Trophoblast cell (in vitro differentiated cells and primary cell): ENCODE measurements at regions not wholly inside any gene's neighbourhood (a gene's known extent, or its start where the extent isn't known, plus 50 kb on each side); places are given as distances from the start of the nearest gene placed in this dataset.
A peak's percentile ranks its signal among the peaks of the same experiment; 100 is the strongest.
"Not testable (repeated sequence)": the region's sequence is repeated elsewhere in the genome, so short reads cannot be mapped to it uniquely, and the experiment has no call there.

Experiments
- DNase-seq, 2 donors: peaks; one replicate each; pipeline ENCODE4 v3.0.0-alpha.2; 2016
- H2AFZ ChIP-seq: 2 replicates; pipeline ENCODE4 v1.6.1; 2013; ENCODE audit warnings: low read length, moderate library complexity, mild to moderate bottlenecking; ENCODE audit not compliant: insufficient read depth, poor library complexity
- H2AK5ac ChIP-seq: 2 replicates; pipeline ENCODE4 v1.6.1; 2013; ENCODE audit warnings: mild to moderate bottlenecking, low read length
- H2BK120ac ChIP-seq: 2 replicates; pipeline ENCODE4 v1.6.1; 2013; ENCODE audit warnings: low read length, mild to moderate bottlenecking, moderate library complexity; ENCODE audit not compliant: insufficient read depth, poor library complexity
- H2BK12ac ChIP-seq: 2 replicates; pipeline ENCODE4 v1.6.1; 2013; ENCODE audit warnings: mild to moderate bottlenecking, low read length, moderate library complexity
- H2BK5ac ChIP-seq: 2 replicates; pipeline ENCODE4 v1.6.1; 2013; ENCODE audit warnings: low read length, low read depth, moderate library complexity, mild to moderate bottlenecking; ENCODE audit not compliant: poor library complexity
- H3K14ac ChIP-seq: 2 replicates; pipeline ENCODE4 v1.6.1; 2013; ENCODE audit warnings: mild to moderate bottlenecking, low read length
- H3K18ac ChIP-seq: 2 replicates; pipeline ENCODE4 v1.6.1; 2013; ENCODE audit warnings: mild to moderate bottlenecking, low read length
- H3K23ac ChIP-seq: 2 replicates; pipeline ENCODE4 v1.6.1; 2013; ENCODE audit warnings: low read length
- H3K27ac ChIP-seq: 2 replicates; pipeline ENCODE4 v1.5.1; 2013; ENCODE audit warnings: low read depth, mild to moderate bottlenecking, inconsistent platforms, low read length, moderate library complexity
- H3K27me3 ChIP-seq: 2 replicates; pipeline ENCODE4 v1.6.1; 2013; ENCODE audit warnings: inconsistent platforms, mild to moderate bottlenecking, low read length, moderate library complexity; ENCODE audit not compliant: insufficient read depth
- H3K36me3 ChIP-seq, 2 experiments: 1 replicate in 1 of 2; 2 replicates in 1 of 2; pipeline ENCODE4 v1.6.1; 2013; ENCODE audit warnings: low read length in 2 of 2, mild to moderate bottlenecking in 2 of 2, moderate library complexity in 1 of 2; ENCODE audit not compliant: insufficient read depth in 2 of 2, control insufficient read depth in 1 of 2
- H3K4ac ChIP-seq: 2 replicates; pipeline ENCODE4 v1.6.1; 2013; ENCODE audit warnings: low read depth, mild to moderate bottlenecking, low read length, moderate library complexity
- H3K4me1 ChIP-seq, 2 experiments: 1 replicate in 1 of 2; 2 replicates in 1 of 2; pipeline ENCODE4 v1.6.1; 2013; ENCODE audit warnings: low read length in 2 of 2, mild to moderate bottlenecking in 2 of 2, moderate library complexity in 1 of 2; ENCODE audit not compliant: insufficient read depth in 2 of 2, control insufficient read depth in 1 of 2
- H3K4me2 ChIP-seq: 2 replicates; pipeline ENCODE4 v1.6.1; 2013; ENCODE audit warnings: inconsistent platforms, mild to moderate bottlenecking, low read length, moderate library complexity
- H3K4me3 ChIP-seq: 2 replicates; pipeline ENCODE4 v1.5.1; 2013; ENCODE audit warnings: mild to moderate bottlenecking, low read depth, low read length, inconsistent platforms
- H3K79me1 ChIP-seq: one replicate; pipeline ENCODE4 v1.6.1; 2013; ENCODE audit warnings: low read length
- H3K79me2 ChIP-seq: 2 replicates; pipeline ENCODE4 v1.6.1; 2013; ENCODE audit warnings: low read length, mild to moderate bottlenecking; ENCODE audit not compliant: control insufficient read depth, insufficient read depth, poor library complexity
- H3K9ac ChIP-seq: 2 replicates; pipeline ENCODE4 v1.6.1; 2013; ENCODE audit warnings: mild to moderate bottlenecking, low read length
- H3K9me3 ChIP-seq: 2 replicates; pipeline ENCODE4 v1.6.1; 2013; ENCODE audit warnings: low read depth, mild to moderate bottlenecking, control low read depth, inconsistent platforms, low read length; ENCODE audit not compliant: insufficient read depth
- H4K12ac ChIP-seq: 2 replicates; pipeline ENCODE4 v1.6.1; 2013; ENCODE audit warnings: low read depth, mild to moderate bottlenecking, low read length, moderate library complexity
- H4K8ac ChIP-seq: 2 replicates; pipeline ENCODE4 v1.6.1; 2013; ENCODE audit warnings: low read depth, mild to moderate bottlenecking, low read length, moderate library complexity
- H4K91ac ChIP-seq: one replicate; pipeline ENCODE4 v1.6.1; 2013; ENCODE audit warnings: low read depth, mild to moderate bottlenecking, low read length, moderate library complexity
- WGBS: extraction: QIAGEN DNeasy Blood & Tissue Kit; methylation state at CpG from one replicate; pipeline ENCODE4 v1.1.7; 2013; ENCODE audit warnings: missing lambda C conversion rate; ENCODE audit not compliant: insufficient read length, insufficient coverage; ENCODE audit errors: extremely low coverage; 5-methylcytosine and 5-hydroxymethylcytosine counted together

GRCh38 chr2:89851583-89851905 lies 1160.1 kb downstream of the RPIA start:
- H3K9me3 ChIP-seq, result peaks cover 14% of the 10 kb centered on the region
- H2BK120ac ChIP-seq, result no peak overlapping the region
- H3K18ac ChIP-seq, result no peak overlapping the region
- H3K79me1 ChIP-seq, result no peaks in the 10 kb centered on the region
- DNase-seq, result no peak
- H3K14ac ChIP-seq, result no peak overlapping the region
- no peak overlapping the region for H4K8ac ChIP-seq
- H3K27ac ChIP-seq, result no peak overlapping the region
- H3K27me3 ChIP-seq, result no peaks in the 10 kb centered on the region
- H3K4ac ChIP-seq, result no peak overlapping the region
- no peaks in the 10 kb centered on the region for H3K79me2 ChIP-seq
- H2AFZ ChIP-seq, result no peak overlapping the region
- H3K9ac ChIP-seq, result peak overlapping the region; percentile 45
- H2AK5ac ChIP-seq, result no peak overlapping the region
- H3K4me1 ChIP-seq, result no peaks in the 10 kb centered on the region
- H3K23ac ChIP-seq, result no peak overlapping the region
- no peak overlapping the region for H4K12ac ChIP-seq
- no peak overlapping the region for H4K91ac ChIP-seq
- no peaks in the 10 kb centered on the region for H3K36me3 ChIP-seq
- no peak overlapping the region for H2BK5ac ChIP-seq
- no peak overlapping the region for H3K4me3 ChIP-seq
- H3K4me2 ChIP-seq, result no peak overlapping the region
- no CpG with 5 or more reads among the region's 1 CpG for WGBS
- no peak overlapping the region for H2BK12ac ChIP-seq

GRCh38 chr2:89853427-89853826 lies 1162.0 kb downstream of the RPIA start:
- not testable (repeated sequence) for H3K79me2 ChIP-seq, H3K18ac ChIP-seq, H3K4me2 ChIP-seq, H3K9ac ChIP-seq, H3K79me1 ChIP-seq, H3K36me3 ChIP-seq, H4K91ac ChIP-seq, H2BK12ac ChIP-seq, H3K27ac ChIP-seq, H3K14ac ChIP-seq, H2AFZ ChIP-seq, H3K27me3 ChIP-seq, H3K4me1 ChIP-seq, H4K8ac ChIP-seq, H3K4me3 ChIP-seq, H2BK120ac ChIP-seq, H2BK5ac ChIP-seq, H4K12ac ChIP-seq, H3K4ac ChIP-seq, H2AK5ac ChIP-seq, H3K23ac ChIP-seq, DNase-seq
- no CpG with 5 or more reads among the region's 1 CpG for WGBS
- peaks cover 12% of the 10 kb centered on the region for H3K9me3 ChIP-seq

DNA sequence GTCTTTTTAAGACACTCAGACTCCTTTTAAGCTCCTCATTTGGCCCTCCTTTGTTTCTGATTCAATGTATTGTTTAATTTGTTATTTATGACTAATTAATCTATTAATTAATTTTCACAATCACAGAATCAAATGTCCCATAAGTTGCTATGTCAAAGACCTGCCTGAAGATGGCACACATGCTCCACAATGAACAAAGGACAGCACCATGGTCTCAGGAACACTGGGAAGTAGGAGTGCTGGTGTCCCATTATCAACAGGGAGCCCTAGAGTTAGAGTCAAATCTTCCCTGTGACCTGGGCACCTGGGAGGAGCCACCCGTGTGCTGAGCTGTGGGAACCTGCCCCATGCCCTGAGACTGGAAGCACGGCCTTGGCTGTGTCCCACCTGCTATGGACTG lies 1164.3 kb downstream of the RPIA start:
- not testable (repeated sequence) for H2BK120ac ChIP-seq, H3K4me2 ChIP-seq, H3K4me3 ChIP-seq, H3K9me3 ChIP-seq, H3K36me3 ChIP-seq, H2AK5ac ChIP-seq, H3K18ac ChIP-seq, H3K27ac ChIP-seq, H3K23ac ChIP-seq, H2AFZ ChIP-seq, H3K79me2 ChIP-seq, H3K27me3 ChIP-seq, H3K4me1 ChIP-seq, H2BK12ac ChIP-seq, DNase-seq, H4K91ac ChIP-seq, H3K4ac ChIP-seq, H2BK5ac ChIP-seq, H3K9ac ChIP-seq, H3K79me1 ChIP-seq, H3K14ac ChIP-seq, H4K12ac ChIP-seq, H4K8ac ChIP-seq
- WGBS, result no CpG with 5 or more reads among the region's 2 CpGs

- not testable (repeated sequence) for H4K12ac ChIP-seq, H3K9me3 ChIP-seq, H4K8ac ChIP-seq, H3K4ac ChIP-seq, H3K79me2 ChIP-seq, H2BK12ac ChIP-seq, H3K36me3 ChIP-seq, DNase-seq, H3K4me2 ChIP-seq, H2AFZ ChIP-seq, H3K27me3 ChIP-seq, H3K79me1 ChIP-seq, H3K4me3 ChIP-seq, H3K27ac ChIP-seq, H3K18ac ChIP-seq, H2BK5ac ChIP-seq, H3K9ac ChIP-seq, H2BK120ac ChIP-seq, H3K4me1 ChIP-seq, H2AK5ac ChIP-seq, H3K14ac ChIP-seq, H3K23ac ChIP-seq, H4K91ac ChIP-seq
- WGBS, result no CpG with 5 or more reads among the region's 7 CpGs
These were observed 1164.8 kb downstream of the RPIA start for GRCh38 chr2:89856305-89856704.

GRCh38 chr2:89862164-89862563 lies 1170.7 kb downstream of the RPIA start:
- H4K8ac ChIP-seq, H3K9me3 ChIP-seq, H3K4ac ChIP-seq, H2BK5ac ChIP-seq, H2AK5ac ChIP-seq, H3K9ac ChIP-seq, DNase-seq, H3K23ac ChIP-seq, H3K36me3 ChIP-seq, H2BK12ac ChIP-seq, H3K4me2 ChIP-seq, H3K27ac ChIP-seq, H3K4me3 ChIP-seq, H3K79me1 ChIP-seq, H3K14ac ChIP-seq, H2AFZ ChIP-seq, H3K27me3 ChIP-seq, H2BK120ac ChIP-seq, H4K12ac ChIP-seq, H3K18ac ChIP-seq, H4K91ac ChIP-seq, H3K79me2 ChIP-seq, H3K4me1 ChIP-seq: not testable (repeated sequence)
- WGBS, result no CpG with 5 or more reads among the region's 5 CpGs
